Activated naive CD4-positive, alpha-beta T cell treated with Interleukin-2 at 50 U/mL for 16 hours (primary cell): ENCODE measurements at regions not wholly inside any gene's neighbourhood (a gene's known extent, or its start where the extent isn't known, plus 50 kb on each side); places are given as distances from the start of the nearest gene placed in this dataset.
"Not testable (repeated sequence)": the region's sequence is repeated elsewhere in the genome, so short reads cannot be mapped to it uniquely, and the experiment has no call there.

Source experiments
- DNase-seq: peaks from one replicate; pipeline ENCODE4 v3.0.0-alpha.2; 2020

DNA sequence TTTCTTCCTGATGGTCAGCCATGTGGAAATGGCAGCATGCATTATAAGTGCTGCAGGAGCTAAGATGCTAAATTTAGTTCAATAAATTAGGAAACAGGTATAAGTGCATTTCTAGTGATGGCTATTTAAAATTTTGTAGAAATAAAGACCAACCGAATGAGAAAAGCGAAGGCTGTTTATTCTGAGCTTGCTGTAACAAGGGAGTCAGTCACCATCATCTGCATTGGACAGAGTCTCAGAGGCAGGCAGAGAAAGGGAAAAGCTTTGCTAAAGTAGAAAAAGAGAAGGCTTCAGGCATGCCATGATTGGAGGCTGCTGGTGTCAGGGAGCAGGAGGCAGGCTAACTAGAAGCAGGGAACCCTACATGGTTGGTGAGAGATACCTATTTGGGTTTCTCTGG is 451.0 kb downstream of the EDEM1 start:
- DNase-seq, result no peak

DNA sequence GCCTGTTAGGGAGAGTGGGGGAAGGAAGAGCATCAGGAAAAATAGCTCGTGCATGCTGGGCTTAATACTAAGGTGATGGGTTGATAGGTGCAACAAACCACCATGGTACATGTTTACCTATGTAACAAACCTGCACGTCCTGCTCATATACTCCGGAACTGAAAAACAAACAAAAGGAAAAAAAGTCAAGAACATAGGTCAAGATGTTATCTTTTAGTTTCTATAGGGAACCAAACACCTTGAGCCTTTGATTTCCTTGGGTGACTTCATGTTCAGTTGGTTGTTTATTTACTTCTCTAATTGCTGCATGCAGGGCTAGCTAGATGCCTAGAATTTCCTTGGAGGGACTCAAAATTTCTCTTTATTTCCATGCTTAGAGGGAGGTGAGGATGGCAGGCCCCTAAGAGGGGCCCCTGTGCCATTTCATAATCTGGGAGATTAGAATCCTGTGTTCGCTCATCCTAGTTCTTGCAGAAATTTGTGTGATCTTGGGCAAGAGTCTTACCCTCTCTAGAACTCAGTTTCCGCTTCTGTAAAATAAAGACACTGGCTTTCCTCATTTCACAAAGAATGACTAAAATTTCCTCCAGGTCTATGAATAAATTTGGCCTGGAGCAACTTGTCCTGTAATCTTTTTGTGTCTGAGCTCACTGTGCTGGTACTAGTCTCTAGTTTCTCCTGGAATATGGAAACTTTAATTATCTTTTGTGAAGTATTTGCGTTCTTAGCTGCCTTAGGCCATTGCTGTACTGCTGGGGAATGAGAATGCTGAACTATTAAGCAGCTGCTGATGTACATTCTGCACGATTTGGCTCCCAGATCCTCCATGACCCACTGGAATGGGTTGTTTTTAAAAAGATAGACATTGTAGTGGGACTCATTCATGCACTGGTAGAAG is 457.5 kb downstream of the EDEM1 start:
- DNase-seq, result no peak

DNA sequence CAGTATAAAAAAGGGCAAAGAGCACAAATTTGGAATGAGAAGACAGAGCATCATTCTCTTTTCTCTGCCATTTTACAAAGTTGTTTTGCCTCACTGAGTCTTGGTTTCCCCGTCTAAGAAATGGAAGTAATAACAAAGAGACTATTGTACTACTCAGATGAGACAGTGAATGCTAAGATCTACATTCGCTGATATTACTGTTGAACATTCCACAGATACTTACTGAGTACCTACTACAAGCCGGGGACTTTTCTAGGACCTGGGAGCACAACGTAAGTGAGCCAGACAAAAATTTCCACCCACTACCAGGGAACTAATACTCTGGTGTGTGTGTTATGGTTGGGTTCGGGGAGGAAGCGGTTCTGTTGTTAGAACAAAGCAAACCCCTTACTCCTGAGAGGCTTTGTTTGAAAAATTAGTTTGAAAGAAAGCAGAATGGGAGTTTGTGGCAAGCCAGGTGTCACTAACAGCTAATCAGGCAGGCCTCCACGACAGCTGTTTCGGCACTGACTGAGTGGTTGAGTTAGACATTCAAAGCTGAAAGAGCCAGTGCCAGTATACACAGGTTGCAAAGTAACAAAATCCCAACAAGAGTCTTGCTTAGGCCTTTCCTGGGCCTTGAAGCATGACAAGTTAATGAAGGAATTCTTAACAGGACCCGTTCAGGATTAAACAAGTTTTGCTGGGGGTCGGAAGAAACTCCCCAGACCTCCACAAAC is 458.3 kb downstream of the EDEM1 start:
- no peak for DNase-seq

DNA sequence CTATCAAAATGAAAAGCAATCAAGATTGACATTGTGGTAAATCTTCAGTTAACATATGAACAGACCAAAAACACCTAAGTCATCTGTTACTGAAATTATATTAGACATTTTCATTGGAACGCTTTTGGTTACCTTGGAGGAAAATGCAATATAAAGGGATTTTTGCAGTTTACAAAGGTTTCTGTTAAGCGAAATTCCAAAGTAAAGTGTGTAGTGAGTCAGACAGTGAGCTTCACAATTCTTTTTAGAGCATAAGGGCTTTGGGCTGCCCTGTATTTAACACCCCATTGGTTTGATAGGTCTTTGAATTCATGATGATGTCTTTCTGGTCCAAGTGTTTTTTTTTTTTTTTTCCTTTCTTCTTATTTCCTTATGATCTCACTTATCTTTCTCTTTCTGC is 462.8 kb downstream of the EDEM1 start:
- DNase-seq, result no peak

GRCh38 chr3:5651351-5651750 is 463.8 kb downstream of the EDEM1 start:
- DNase-seq, result no peak

DNA sequence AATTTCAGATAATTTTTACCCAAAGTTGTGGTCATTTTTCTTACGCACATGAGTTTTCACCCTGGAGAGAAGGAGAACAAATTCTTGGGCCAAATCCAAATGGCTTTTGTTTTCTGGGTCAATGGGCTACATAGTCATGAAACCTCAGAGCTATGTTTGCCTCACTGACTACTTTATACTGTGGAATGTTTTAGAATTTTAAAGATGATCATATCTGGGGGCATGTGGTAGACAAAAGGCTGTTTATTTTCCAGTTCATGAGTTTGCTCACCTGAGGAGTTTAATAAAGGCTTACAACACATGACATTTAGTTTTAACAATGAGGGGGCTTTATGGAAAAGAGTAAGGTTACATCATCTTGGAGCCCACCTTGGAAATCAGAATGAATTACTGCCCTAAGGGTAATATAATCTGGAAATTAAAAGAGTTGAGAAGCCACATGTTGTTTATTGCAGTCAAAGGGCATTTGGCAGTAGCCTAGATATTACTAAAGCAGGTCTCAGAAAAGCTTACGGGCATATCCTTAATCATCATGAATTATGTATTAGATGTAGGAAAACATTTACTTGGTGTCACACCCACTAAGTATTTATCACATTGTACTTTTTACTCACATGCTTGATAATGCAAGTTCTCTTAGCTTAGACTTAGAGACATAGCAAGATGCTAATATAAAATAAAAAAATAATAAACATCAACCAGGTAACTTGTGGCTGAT is 466.1 kb downstream of the EDEM1 start:
- DNase-seq, result no peak

GRCh38 chr3:5657106-5657505 is 469.6 kb downstream of the EDEM1 start:
- DNase-seq, result no peak

GRCh38 chr3:5663601-5664000 is 476.1 kb downstream of the EDEM1 start:
- DNase-seq, result no peak

- no peak for DNase-seq
These were observed 478.9 kb downstream of the EDEM1 start for GRCh38 chr3:5666455-5666854.

GRCh38 chr3:5673521-5673920 is 486.0 kb downstream of the EDEM1 start:
- no peak for DNase-seq

DNA sequence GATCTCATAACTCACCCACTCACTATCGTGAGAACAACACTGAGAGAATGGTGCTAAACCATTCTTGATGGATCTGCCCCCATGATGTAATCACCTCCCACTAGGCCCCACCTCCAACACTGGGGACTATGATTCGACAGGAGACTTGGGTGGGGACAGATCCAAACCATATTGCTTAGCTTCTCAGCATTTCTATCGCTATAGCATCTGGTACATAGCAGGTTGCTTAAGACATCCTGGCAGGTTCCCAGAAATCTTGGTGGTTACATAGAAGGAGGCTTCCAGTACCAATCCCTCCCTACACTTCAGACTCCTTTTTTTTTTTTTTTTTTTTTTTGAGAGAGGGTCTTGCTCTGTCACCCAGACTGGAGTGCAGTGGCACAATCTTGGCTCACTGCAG is 487.8 kb downstream of the EDEM1 start:
- DNase-seq, result no peak

- DNase-seq, result no peak
These were observed 490.0 kb downstream of the EDEM1 start for GRCh38 chr3:5677555-5677954.

GRCh38 chr3:5678248-5678647 is 490.7 kb downstream of the EDEM1 start:
- no peak for DNase-seq

DNA sequence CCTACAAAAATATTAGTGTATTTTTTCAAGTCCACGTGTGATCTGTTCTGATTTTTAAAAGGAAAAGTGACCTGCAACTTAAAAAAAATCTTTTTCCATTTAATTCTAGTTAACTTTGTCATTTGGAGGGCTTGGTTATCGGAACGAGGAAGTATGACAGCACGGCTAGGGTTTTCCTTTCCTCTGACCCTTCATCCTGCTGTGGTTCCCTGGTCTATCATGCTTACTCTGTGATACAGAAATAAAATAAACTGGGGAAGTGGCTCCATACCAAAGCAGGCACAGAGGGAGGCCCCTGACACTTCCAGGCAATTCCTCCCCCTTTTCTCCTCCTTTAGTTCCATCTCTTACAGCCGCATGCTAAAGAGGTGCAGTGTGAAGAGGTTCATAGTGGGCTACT is 491.3 kb downstream of the EDEM1 start:
- no peak for DNase-seq

- no peak for DNase-seq
These were observed 499.7 kb downstream of the EDEM1 start for GRCh38 chr3:5687230-5687629.

DNA sequence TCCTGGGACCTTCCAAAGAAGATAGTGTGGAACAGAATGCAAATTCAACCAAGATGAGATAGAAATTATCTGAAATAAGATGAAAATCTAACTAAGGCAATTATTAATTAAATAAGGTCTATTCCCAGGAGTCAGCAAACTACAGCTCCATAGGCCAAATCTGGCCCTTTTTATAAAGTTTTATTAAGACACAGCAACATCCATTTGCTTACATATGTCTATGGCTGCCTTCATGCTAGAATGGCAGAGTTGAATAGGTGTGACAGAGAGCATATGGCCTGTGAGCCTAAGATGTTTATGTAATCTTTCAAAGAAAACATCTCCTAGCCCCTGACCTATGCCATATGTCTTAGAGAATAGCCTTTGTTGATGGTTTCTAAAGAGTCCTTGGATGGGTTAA is 503.0 kb downstream of the EDEM1 start:
- no peak for DNase-seq

DNA sequence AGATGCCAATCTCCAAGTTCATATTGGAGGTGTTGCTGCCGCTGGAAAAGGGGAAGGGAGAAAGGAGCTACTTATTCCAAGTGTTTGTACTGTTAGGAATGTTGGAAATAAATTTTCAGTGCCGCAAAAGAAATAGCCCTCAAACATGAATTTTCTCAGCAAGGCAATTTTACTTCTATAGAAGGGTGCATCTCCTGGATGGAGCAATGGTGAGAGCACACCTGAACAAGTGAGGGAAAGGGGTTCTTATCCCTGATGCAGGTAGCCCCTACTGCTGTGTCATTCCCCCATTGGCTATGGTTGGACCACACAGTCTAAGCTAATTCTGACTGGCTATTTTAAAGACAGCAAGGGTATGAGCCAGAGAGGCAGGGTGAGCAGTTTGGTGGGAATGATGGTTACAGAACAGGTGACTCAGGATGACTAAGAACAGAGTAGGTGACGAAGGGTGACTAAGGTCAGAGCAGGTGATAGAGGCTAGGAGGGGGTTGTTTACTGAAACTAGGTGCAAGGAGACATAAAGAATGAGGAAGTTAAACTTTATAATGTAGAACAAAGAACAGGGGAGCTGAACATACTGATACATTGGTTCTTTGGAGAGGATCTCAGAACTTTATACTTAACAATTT is 503.5 kb downstream of the EDEM1 start:
- no peak for DNase-seq

DNA sequence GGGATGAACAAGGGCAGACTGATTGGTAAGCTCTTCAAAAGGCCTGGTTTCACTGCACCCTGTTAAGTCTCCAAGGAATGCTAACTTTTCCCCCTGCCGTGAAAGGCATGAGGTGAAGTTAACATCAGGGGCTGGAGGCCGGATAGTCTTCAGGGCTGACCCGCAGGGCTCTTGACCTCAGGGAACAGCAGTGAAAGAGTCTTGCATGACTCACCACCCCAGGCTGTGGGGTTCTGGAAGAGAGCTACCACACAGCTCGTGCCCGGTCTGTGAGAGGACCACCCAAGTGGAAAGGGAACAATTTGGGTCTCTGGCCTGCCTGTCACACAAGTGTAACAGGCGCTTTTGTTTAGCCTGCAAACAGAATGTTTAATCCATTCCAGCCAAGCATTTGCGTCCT is 504.9 kb downstream of the EDEM1 start:
- DNase-seq, result no peak

DNA sequence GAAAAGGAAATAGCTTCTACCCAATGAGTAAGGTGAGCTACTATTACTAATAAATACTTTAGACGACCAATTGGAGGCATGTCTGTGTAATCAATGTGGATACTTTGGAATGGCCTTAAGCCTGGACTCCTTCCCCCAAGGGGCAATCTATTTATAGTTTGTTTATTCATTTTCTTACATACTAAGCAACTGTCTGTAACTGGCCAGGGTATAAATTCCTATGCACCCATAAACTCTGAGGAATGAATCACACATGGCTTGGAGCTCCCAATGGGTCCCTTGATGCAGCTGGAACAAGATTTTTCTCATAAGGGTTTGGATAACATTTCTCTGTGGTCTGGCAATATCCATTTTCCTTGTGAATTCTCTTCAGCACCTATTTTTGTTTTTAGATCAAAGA is 506.8 kb downstream of the EDEM1 start:
- no peak for DNase-seq

- DNase-seq, result no peak
These were observed 511.3 kb downstream of the EDEM1 start for GRCh38 chr3:5698851-5699250.

- no peak for DNase-seq
These were observed 511.8 kb downstream of the EDEM1 start for GRCh38 chr3:5699313-5699712.

GRCh38 chr3:5699811-5700210 is 512.3 kb downstream of the EDEM1 start:
- no peak for DNase-seq

DNA sequence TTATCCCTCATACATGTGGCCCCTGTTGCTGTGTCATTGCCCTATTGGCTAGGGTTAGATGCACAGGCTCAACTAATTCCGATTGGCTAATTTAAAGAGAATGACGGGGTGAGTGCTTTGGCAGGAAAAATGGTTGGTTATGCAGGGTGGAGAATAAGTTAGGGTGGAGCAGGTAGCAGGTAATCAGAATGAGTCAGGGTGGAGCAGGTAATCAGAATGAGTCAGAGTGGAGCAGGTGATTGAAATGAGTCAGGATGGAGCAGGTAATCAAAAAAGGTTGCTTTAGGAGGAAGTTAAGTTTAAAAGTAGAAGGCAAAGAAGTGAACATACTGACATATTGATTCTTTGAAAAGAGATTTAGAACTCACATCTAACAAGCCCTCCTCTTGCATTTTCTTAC is 513.5 kb downstream of the EDEM1 start:
- not testable (repeated sequence) for DNase-seq
